GM23338 (cell line): ENCODE measurements at regions not wholly inside any gene's neighbourhood (a gene's known extent, or its start where the extent isn't known, plus 50 kb on each side); places are given as distances from the start of the nearest gene placed in this dataset.

ENCODE experiments used
- ATAC-seq: fragments of 200-7000 bp; cut with Tn5 transposase; 3 replicates; pipeline ENCODE4 v1.9.1; 2020
- DNase-seq: peaks from one replicate; pipeline ENCODE4 v3.0.0-alpha.2; 2015; ENCODE audit warnings: low spot score
- H2AFZ ChIP-seq: fragments of 200-600 bp; sonication (generic); 2 replicates; pipeline ENCODE4 v1.8.0; 2016; ENCODE audit warnings: antibody characterized with exemption, mild to moderate bottlenecking, moderate library complexity
- H3F3A ChIP-seq: fragments of 200-600 bp; sonication (generic); replicated peaks from 2 replicates; pipeline ENCODE4 v1.8.0; 2017; ENCODE audit warnings: antibody characterized with exemption, mixed run types, low read depth
- H3K27ac ChIP-seq: fragments of 200-600 bp; sonication (generic); 2 replicates; pipeline ENCODE4 v1.6.1; 2016; ENCODE audit warnings: low read depth
- H3K27me3 ChIP-seq: fragments of 200-600 bp; sonication (generic); 2 replicates; pipeline ENCODE4 v1.8.0; 2016; ENCODE audit warnings: mild to moderate bottlenecking, mixed run types, moderate library complexity; ENCODE audit not compliant: insufficient read depth
- H3K36me3 ChIP-seq: fragments of 200-600 bp; sonication (generic); 2 replicates; pipeline ENCODE4 v1.8.0; 2016; ENCODE audit warnings: mild to moderate bottlenecking; ENCODE audit not compliant: insufficient read depth
- H3K4me1 ChIP-seq: fragments of 200-600 bp; sonication (generic); 2 replicates; pipeline ENCODE4 v1.8.0; 2016; ENCODE audit warnings: mild to moderate bottlenecking, moderate library complexity; ENCODE audit not compliant: insufficient read depth
- H3K4me2 ChIP-seq: fragments of 200-600 bp; sonication (generic); 2 replicates; pipeline ENCODE4 v1.7.1; 2017; ENCODE audit warnings: mixed run types
- H3K4me3 ChIP-seq: fragments of 200-600 bp; sonication (generic); 2 replicates; pipeline ENCODE4 v1.6.1; 2016; ENCODE audit warnings: mixed run types
- H3K79me2 ChIP-seq: fragments of 200-600 bp; sonication (generic); replicated peaks from 2 replicates; pipeline ENCODE4 v1.8.0; 2017; ENCODE audit warnings: mild to moderate bottlenecking; ENCODE audit not compliant: insufficient read depth
- H3K9me2 ChIP-seq: fragments of 200-600 bp; sonication (generic); 2 replicates; pipeline ENCODE4 v1.8.0; 2017; ENCODE audit not compliant: insufficient read depth
- H4K20me1 ChIP-seq: fragments of 200-600 bp; sonication (generic); replicated peaks from 2 replicates; pipeline ENCODE4 v1.8.0; 2017; ENCODE audit warnings: mild to moderate bottlenecking; ENCODE audit not compliant: insufficient read depth
- H3K27ac Mint-ChIP-seq: 2 replicates; pipeline ENCODE4 v1.8.0; 2020; ENCODE audit warnings: inconsistent platforms, mild to moderate bottlenecking, moderate library complexity, mixed read lengths
- H3K27me3 Mint-ChIP-seq: 3 replicates; pipeline ENCODE4 v1.8.0; 2022; ENCODE audit warnings: low read depth, mild to moderate bottlenecking, moderate library complexity, mixed read lengths, inconsistent platforms; ENCODE audit not compliant: insufficient read depth, poor library complexity
- H3K36me3 Mint-ChIP-seq: 3 replicates; pipeline ENCODE4 v1.8.0; 2021; ENCODE audit warnings: low read depth, mild to moderate bottlenecking, inconsistent platforms, moderate library complexity, mixed read lengths
- H3K4me1 Mint-ChIP-seq: 3 replicates; pipeline ENCODE4 v1.8.0; 2020; ENCODE audit warnings: mild to moderate bottlenecking, inconsistent platforms, mixed read lengths
- H3K4me3 Mint-ChIP-seq: 3 replicates; pipeline ENCODE4 v1.8.0; 2021; ENCODE audit warnings: moderate library complexity, mild to moderate bottlenecking, inconsistent platforms, mixed read lengths
- H3K9me3 Mint-ChIP-seq: 3 replicates; pipeline ENCODE4 v1.8.0; 2020; ENCODE audit warnings: moderate library complexity, mild to moderate bottlenecking, inconsistent platforms, mixed read lengths
- CREB1 ChIP-seq: fragments of 250-450 bp; sonication (Bioruptor Pico); IDR thresholded peaks from 2 replicates; pipeline ENCODE4 v1.5.0; 2020; ENCODE audit warnings: low read depth, mild to moderate bottlenecking, moderate library complexity
- CTCF ChIP-seq, 2 experiments: fragments of 200-600 bp in 1 of 2; sonication (generic) in 1 of 2; conservative IDR thresholded peaks; 2 replicates each; pipeline versions ENCODE4 v1.5.1 to v1.6.1; 2016 to 2017; ENCODE audit warnings: antibody characterized with exemption in 2 of 2, low read depth in 2 of 2, mild to moderate bottlenecking in 2 of 2, moderate library complexity in 1 of 2
- ETS1 ChIP-seq: IDR thresholded peaks from 2 replicates; pipeline ENCODE4 v1.6.1; 2016; ENCODE audit warnings: antibody characterized with exemption
- EZH2 ChIP-seq: fragments of 200-600 bp; sonication (generic); IDR thresholded peaks from one replicate; pipeline ENCODE4 v1.8.0; 2017; ENCODE audit warnings: antibody characterized with exemption, mild to moderate bottlenecking, low read depth; ENCODE audit not compliant: unreplicated experiment
- EZH2phosphoT487 ChIP-seq: fragments of 200-600 bp; sonication (generic); IDR thresholded peaks from one replicate; pipeline ENCODE4 v1.8.1; 2018; ENCODE audit warnings: antibody characterized with exemption; ENCODE audit not compliant: unreplicated experiment
- JUNB ChIP-seq: IDR thresholded peaks from one replicate; pipeline ENCODE4 v1.6.1; 2016; ENCODE audit warnings: antibody characterized with exemption; ENCODE audit not compliant: unreplicated experiment
- POLR2AphosphoS5 ChIP-seq: IDR thresholded peaks from 2 replicates; pipeline ENCODE4 v1.6.1; 2016; ENCODE audit warnings: antibody characterized with exemption, low read depth
- STAT1 ChIP-seq: IDR thresholded peaks from one replicate; pipeline ENCODE4 v1.6.1; 2016; ENCODE audit warnings: antibody characterized with exemption; ENCODE audit not compliant: unreplicated experiment
- ZNF114 ChIP-seq: fragments of 250-450 bp; sonication (Bioruptor Pico); IDR thresholded peaks from 2 replicates; pipeline ENCODE4 v1.5.0; 2020; ENCODE audit warnings: mild to moderate bottlenecking, moderate library complexity
- ZNF331 ChIP-seq: fragments of 250-450 bp; sonication (Bioruptor Pico); IDR thresholded peaks from 2 replicates; pipeline ENCODE4 v1.5.0; 2020; ENCODE audit warnings: low read depth, mild to moderate bottlenecking, moderate library complexity

- no peak for TF ChIP-seq ZNF114 (CRISPR knock-in tag)
- ATAC-seq, result no peak
These were observed 430.1 kb downstream of the GABRG1 start for GRCh38 chr4:45693746-45694145.

DNA sequence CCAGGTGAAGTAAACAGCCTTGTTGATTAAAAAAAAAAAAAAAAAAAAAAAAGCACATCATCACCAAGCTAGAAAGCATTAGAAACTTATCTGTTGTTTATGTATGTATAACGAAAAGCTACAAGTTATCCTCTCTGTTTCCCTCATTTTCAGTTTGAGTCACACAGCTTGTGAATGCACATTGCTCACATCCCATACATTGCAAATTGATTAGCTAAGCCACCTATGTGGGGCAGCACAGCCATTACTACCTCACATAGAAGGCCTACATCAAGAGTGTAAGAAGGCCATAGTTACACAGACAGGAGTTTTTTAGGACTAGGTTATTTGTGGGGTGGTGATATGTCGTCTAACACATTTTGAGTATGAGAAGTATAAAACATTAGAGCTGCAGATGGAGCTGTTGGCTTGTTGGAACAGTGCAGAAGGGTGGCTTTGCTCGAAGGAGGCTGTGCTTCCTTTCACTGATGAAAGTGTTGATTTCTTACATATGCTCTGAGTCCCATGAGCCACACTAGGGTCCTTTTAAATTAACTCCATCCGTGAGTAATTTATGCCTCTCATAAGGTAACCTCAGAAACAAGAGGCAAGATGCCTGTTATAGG, 431.6 kb downstream of the GABRG1 start:
- H3K9me2 ChIP-seq, result 0 out of 2 replicates have a peak, but pooled peaks cover 6% of the 10 kb centered on the region
- H3K36me3 Mint-ChIP-seq, result peaks cover 4% of the 10 kb centered on the region; the same call in 1 of the 3 replicates
- no peaks in the 10 kb centered on the region for H3K4me1 ChIP-seq
- peaks cover 79% of the 10 kb centered on the region for H3K9me3 Mint-ChIP-seq
- H3K27ac ChIP-seq, result no peak overlapping the region
- H3K4me2 ChIP-seq, result no peak overlapping the region
- H3K27me3 Mint-ChIP-seq, result peaks cover 2% of the 10 kb centered on the region
- H3K4me3 Mint-ChIP-seq, result no peak overlapping the region
- no peaks in the 10 kb centered on the region for H3K4me1 Mint-ChIP-seq
- no peaks in the 10 kb centered on the region for H3K79me2 ChIP-seq
- TF ChIP-seq EZH2phosphoT487, result no peak
- TF ChIP-seq ZNF331 (CRISPR knock-in tag), result no peak
- TF ChIP-seq CTCF (conservative IDR thresholded peaks at IDR 0.05; ENCODE audit: low read depth in 2 of 2), result peak in 1 of 2 experiments; percentile 23; a peak in 1 of 4 replicates
- no peak overlapping the region for H3K4me3 ChIP-seq
- no peak overlapping the region for H3K27ac Mint-ChIP-seq
- no peaks in the 10 kb centered on the region for H3K27me3 ChIP-seq
- no peaks in the 10 kb centered on the region for H3F3A ChIP-seq
- 0 out of 2 replicates have a peak overlapping the region, but pooled peaks have one; percentile 11 for H2AFZ ChIP-seq
- no peak for ATAC-seq
- H3K36me3 ChIP-seq, result no peaks in the 10 kb centered on the region
- peak; percentile 13 for DNase-seq
- H4K20me1 ChIP-seq, result no peaks in the 10 kb centered on the region

More at GRCh38 chr4:45693746-45694145, 430.1 kb downstream of the GABRG1 start:
- Mint-ChIP-seq H3K27ac (no peak overlapping the region), H3K9me3 (peaks cover 74% of the 10 kb centered on the region), H3K27me3 (peaks cover 2% of the 10 kb centered on the region), H3K4me1 (no peaks in the 10 kb centered on the region), H3K36me3 (peaks cover 8% of the 10 kb centered on the region; the same call in 1 of the 3 replicates), H3K4me3 (no peak overlapping the region)
- no peaks in the 10 kb centered on the region for H3F3A ChIP-seq
- H2AFZ ChIP-seq, result 0 out of 2 replicates have a peak overlapping the region, but pooled peaks have one; percentile 16
- no peak overlapping the region for H3K4me3 ChIP-seq
- H3K79me2 ChIP-seq, result no peaks in the 10 kb centered on the region
- no peaks in the 10 kb centered on the region for H3K27me3 ChIP-seq
- H3K4me2 ChIP-seq, result no peak overlapping the region
- H3K27ac ChIP-seq, result no peak overlapping the region
- no peaks in the 10 kb centered on the region for H3K4me1 ChIP-seq
- no peak for DNase-seq
- no peaks in the 10 kb centered on the region for H4K20me1 ChIP-seq
- H3K9me2 ChIP-seq, result 0 out of 2 replicates have a peak, but pooled peaks cover 6% of the 10 kb centered on the region
- no peaks in the 10 kb centered on the region for H3K36me3 ChIP-seq

- DNase-seq (no peak), ATAC-seq (no peak)
- no peaks in the 10 kb centered on the region for H3K79me2 ChIP-seq
- no peaks in the 10 kb centered on the region for H4K20me1 ChIP-seq
- H3K9me3 Mint-ChIP-seq, result peaks cover 87% of the 10 kb centered on the region
- no peaks in the 10 kb centered on the region for H3K27me3 ChIP-seq
- no peak overlapping the region for H3K4me3 ChIP-seq
- no peaks in the 10 kb centered on the region for H3K36me3 ChIP-seq
- H3K9me2 ChIP-seq, result 0 out of 2 replicates have a peak, but pooled peaks cover 6% of the 10 kb centered on the region
- no peaks in the 10 kb centered on the region for H3K4me1 ChIP-seq
- peaks cover 2% of the 10 kb centered on the region for H3K27me3 Mint-ChIP-seq
- H3K4me2 ChIP-seq, result no peak overlapping the region
- no peak overlapping the region for H3K4me3 Mint-ChIP-seq
- H3K36me3 Mint-ChIP-seq, result peaks cover 3% of the 10 kb centered on the region; the same call in 1 of the 3 replicates
- no peaks in the 10 kb centered on the region for H3K4me1 Mint-ChIP-seq
- H3K27ac ChIP-seq, result no peak overlapping the region
- no peak overlapping the region for H2AFZ ChIP-seq
- H3F3A ChIP-seq, result no peaks in the 10 kb centered on the region
- H3K27ac Mint-ChIP-seq, result no peak overlapping the region
- TF ChIP-seq CREB1 (CRISPR knock-in tag) (no peak), STAT1 (no peak), ETS1 (no peak), EZH2 (no peak), CTCF (conservative IDR thresholded peaks at IDR 0.05; ENCODE audit: low read depth in 2 of 2) (no peak), JUNB (no peak), EZH2phosphoT487 (no peak), ZNF114 (CRISPR knock-in tag) (no peak), ZNF331 (CRISPR knock-in tag) (no peak), POLR2AphosphoS5 (no peak)
These were observed 435.5 kb downstream of the GABRG1 start for GRCh38 chr4:45688341-45688740.
